HG03469 (cell line): ENCODE measurements at regions not wholly inside any gene's neighbourhood (a gene's known extent, or its start where the extent isn't known, plus 50 kb on each side); places are given as distances from the start of the nearest gene placed in this dataset.
"Not testable (repeated sequence)": the region's sequence is repeated elsewhere in the genome, so short reads cannot be mapped to it uniquely, and the experiment has no call there.

ENCODE experiments used
- ATAC-seq: cut with Tn5 transposase; IDR thresholded peaks from one replicate; pipeline ENCODE4 v1.9.1; 2021; ENCODE audit warnings: mild to moderate bottlenecking, moderate library complexity, moderate number of reproducible peaks; ENCODE audit not compliant: unreplicated experiment

- no peak for ATAC-seq
Observed at GRCh38 chr20:12717061-12717460, 291.7 kb upstream of the SPTLC3 start.

GRCh38 chr20:12718619-12719018, 290.2 kb upstream of the SPTLC3 start:
- ATAC-seq = no peak

DNA sequence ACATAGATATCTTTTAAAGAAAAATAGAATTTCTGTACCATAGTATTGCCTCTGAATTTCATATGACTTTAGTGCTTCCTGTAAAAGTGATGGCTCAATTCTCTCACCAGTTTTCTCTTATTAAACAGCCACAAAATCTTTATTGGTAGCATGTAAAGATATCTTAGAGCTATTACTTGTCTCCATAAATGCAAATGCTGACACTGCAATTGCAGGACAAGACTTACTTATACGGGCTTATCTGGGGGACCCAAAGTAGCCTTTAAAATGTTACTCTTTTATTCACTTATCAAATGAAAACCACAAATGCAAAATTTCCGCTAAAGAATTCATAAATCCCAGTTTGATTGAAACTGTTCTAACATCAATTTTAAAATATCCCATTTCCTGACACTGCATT, 287.1 kb upstream of the SPTLC3 start:
- ATAC-seq = no peak

DNA sequence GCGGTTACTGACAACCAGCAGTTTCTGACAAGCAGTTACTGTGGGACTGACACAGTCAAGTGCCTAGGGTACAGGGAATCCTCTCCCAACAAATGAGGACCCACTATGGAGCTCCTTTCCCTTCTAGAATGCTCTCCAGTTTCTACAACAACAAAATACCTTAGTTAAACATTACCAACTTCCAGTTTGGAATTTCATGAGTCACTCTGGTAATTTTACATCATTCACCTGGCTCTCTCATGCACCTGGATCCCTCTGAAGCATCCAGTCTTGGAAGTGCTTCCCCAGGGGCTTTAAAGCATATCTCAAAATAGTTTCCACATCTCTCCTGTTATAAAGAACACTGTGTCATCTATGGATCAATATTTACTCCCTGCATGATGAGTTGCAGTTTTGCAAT, 286.7 kb upstream of the SPTLC3 start:
- ATAC-seq = no peak

- no peak for ATAC-seq
Observed at GRCh38 chr20:12723811-12724210, 285.0 kb upstream of the SPTLC3 start.

DNA sequence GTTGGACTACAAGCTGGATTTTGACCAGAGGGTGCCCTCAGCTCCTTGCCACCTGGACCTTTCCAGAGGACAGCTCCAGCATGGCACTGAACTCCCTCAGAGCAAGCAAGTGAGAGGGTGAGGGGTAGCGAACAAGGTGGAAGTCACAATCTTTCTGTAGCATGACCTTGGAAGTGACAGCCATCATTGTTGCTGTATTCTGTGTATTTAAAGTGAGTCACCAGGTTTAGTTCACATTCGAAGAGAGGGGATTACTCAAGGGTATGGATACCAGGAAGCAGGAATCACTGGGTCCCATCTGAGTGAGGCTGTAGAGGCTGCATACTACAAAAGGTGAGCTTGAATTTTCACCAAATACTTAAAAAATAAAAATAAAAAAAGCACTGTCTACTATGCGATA, 280.0 kb upstream of the SPTLC3 start:
- ATAC-seq = no peak

GRCh38 chr20:12729326-12729725, 279.4 kb upstream of the SPTLC3 start:
- ATAC-seq = no peak

DNA sequence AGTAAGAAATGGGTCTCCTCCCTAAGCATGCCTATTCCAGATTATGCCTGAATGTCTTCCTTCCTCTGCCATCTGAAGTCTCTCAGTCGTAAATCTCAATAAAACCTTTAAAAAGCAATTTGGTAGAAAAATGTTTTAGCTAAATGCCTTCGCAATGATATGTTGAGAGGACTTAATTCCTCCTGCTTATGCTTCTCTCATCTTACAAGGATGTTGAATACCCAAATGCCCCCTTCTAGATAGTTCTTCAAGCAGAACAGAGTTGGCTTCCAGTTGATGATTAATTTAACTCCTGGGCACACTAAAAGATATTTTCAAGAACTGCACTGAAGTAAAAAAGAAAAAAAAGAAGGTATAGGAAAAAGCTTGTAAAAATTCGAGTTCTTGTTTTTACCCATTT, 275.0 kb upstream of the SPTLC3 start:
- no peak for ATAC-seq

- no peak for ATAC-seq
Observed at GRCh38 chr20:12737497-12737896, 271.3 kb upstream of the SPTLC3 start.

DNA sequence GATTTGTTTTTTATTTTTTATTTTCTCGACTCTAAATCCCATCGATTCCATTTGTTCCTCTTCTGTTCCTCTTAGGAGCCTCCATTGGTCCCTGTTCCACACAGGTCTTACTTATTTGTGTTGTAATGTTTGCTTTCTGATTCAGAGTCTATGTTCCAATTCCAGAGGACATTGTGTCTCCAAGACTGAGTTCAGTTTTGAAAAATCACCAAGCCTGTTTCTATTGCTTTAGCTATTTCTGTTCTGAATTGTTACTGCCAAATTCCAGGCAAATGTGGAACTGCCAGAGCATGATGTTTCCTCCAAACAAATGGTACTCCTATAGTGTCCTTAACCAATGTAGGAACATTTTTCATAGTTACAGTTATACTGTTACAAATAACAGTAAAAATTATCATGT, 270.9 kb upstream of the SPTLC3 start:
- ATAC-seq = no peak

GRCh38 chr20:12740647-12741046, 268.1 kb upstream of the SPTLC3 start:
- no peak for ATAC-seq

- no peak for ATAC-seq
Observed at GRCh38 chr20:12744037-12744436, 264.7 kb upstream of the SPTLC3 start.

DNA sequence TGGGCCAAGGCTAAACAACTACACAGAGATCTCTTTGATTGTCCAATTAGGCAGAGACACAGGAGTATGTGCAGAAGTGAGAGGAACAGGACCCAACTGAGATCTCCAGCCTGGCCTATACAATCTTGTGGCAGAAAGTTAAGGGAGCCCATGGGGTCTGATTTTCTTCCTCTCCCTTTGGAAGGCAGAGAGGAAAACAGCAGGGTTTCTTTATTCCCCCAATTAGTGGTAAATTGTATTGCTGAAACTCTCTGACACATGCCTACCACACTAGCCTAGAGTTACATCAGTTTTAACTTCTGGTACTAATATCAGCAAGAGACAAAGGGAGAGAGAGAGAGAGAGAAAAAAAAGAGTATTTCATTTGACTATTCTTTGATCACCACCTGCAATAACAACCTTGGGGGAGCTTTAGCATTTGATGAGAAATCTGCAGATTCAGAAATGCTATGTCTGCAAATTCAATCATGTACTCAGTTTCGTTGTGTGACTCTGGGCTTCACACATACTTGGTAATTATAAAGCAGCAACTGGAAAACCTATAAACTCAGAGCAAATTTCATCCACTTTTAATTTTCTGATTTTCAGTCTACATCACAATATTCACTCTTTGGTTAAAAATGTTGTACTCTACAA, 260.3 kb upstream of the SPTLC3 start:
- ATAC-seq = no peak

- no peak for ATAC-seq
Observed at GRCh38 chr20:12750221-12750620, 258.6 kb upstream of the SPTLC3 start.

GRCh38 chr20:12752900-12753693, 255.7 kb upstream of the SPTLC3 start:
- ATAC-seq = not testable (repeated sequence)

GRCh38 chr20:12753742-12754141, 255.0 kb upstream of the SPTLC3 start:
- ATAC-seq = not testable (repeated sequence)

DNA sequence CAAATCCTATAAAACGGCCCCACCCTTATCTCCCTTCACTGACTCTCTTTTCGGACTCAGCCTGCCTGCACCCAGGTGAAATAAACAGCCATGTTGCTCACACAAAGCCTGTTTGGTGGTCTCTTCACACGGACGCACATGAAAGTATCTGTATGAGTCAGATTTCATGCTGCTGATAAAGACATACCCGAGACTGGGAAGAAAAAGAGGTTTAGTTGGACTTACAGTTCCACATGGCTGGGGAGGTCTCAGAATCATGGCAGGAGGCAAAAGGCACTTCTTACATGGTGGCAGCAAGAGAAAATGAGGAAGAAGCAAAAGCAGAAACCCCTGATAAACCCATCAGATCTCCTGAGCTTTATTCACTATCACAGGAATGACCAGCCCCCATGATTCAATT, 249.3 kb upstream of the SPTLC3 start:
- not testable (repeated sequence) for ATAC-seq

DNA sequence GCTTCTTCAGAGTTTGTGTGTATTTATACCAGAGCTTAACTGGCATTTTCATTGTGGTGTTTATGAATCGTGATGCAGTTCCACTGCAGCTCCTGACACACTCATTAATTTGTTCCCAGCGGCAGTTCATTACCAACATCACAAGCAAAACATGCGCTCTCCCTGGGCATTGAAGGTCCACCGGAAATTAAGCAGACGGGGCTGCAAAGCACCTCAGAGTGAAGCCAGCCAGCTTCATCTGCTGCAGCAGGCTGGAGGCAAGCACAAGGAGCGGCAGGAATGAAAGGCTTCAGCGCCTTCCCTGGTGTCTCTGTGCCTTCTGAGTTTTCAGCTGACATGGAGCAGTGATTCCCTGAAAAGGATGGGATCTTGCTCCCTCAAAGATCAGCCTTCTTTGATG, 246.0 kb upstream of the SPTLC3 start:
- ATAC-seq = no peak

DNA sequence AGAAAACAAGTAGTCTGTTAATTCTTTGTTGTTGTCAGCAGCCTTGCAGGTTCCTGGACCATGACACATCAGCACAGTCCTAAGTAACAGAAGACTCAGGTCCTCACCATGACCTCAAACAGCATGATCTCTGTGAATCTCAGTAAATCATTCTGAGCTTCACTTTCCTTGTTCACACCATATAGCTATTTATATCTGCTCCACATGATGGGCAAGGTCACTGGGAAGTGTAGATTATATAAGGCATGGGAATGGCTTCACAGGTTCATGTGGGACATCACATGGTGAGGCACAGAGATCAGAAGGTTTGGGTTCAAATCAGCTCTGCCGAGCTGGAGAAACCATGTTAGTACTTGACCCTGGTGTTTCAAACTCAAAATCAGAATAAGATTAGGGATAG, 245.4 kb upstream of the SPTLC3 start:
- ATAC-seq = no peak

DNA sequence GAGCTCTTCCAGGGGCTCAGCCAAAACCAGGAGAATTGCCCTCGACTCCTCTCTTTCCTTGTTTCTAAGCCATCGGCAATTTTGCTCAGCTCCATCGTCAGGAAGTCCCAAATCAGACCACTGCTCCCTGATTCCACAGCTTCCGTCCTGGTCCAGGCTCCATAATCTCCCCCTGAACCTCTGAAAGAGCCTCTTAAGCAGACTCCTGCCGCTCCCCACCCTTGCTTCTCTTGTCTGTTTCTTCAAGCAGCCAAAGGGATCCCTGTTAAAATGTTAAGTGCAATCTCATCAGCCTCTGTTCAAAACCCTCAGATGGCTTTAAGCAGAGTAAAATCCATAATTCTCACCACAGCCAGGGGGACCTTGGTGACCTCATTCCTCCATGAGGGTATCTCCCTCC, 244.7 kb upstream of the SPTLC3 start:
- no peak for ATAC-seq

GRCh38 chr20:12764851-12765250, 243.9 kb upstream of the SPTLC3 start:
- no peak for ATAC-seq

DNA sequence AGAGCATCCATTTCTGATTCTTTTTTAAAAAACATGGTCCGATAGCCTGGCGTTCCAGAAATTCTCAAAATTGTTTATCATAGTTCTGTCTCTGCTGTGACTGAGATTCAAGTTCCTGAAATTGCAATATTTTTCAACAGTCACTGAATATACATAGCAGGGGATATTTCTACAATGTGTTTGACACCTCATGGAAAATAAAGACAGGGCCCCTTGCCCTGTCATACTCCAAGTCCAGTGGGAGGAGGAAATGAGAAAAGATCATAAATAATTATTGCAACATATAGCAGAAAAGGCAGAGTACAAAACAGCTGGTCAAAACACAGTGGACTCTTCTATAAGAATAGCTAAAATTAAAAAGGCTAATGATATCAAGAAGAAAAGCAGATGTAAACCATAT, 234.8 kb upstream of the SPTLC3 start:
- no peak for ATAC-seq

GRCh38 chr20:12775041-12775440, 233.7 kb upstream of the SPTLC3 start:
- no peak for ATAC-seq
